G401.6 (cell line): ENCODE measurements at regions not wholly inside any gene's neighbourhood (a gene's known extent, or its start where the extent isn't known, plus 50 kb on each side); places are given as distances from the start of the nearest gene placed in this dataset.

ENCODE experiments used
- FAIRE-seq: peaks from 2 replicates; lab custom pipeline; 2012; peaks lifted over from hg19 to GRCh38; lab: Jason Lieb, UNC

DNA sequence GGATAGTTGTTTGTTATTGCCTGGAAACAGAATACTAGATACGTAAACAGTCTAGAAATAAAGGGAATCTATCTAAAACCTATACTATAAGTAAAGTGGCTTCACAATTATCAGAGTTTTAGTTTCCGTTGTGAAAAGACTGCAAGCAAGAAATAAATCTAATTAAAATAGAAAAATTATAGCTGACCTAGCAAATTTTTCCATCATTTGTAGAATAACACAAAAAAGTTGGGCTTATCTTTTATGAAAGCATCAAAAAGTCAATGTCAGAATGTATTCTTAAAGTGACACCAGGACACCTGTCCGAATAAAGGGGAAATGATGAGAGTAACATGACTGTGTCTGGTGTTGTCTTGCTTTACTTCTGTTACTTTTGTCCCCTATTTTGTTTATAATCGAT, 1248.9 kb upstream of the MIR17HG start:
- FAIRE-seq = no peak

DNA sequence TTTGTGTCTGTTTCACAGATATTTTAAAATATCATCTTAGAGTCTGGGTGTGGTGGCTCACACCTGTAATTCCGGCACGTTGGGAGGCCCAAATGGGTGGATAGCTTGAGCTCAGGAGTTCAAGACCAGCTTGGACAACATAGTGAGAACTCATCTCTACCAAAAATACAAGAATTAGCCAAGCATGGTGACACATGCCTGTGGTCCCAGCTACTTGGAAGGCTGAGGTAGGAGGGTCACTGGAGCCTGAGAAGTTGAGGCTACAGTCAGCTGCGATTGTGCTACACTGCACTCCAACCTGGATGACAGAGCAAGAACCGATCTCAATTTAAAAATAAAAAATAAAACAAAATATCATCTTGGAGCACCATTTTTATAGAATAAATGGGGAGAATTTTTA, 1247.6 kb upstream of the MIR17HG start:
- no peak for FAIRE-seq

DNA sequence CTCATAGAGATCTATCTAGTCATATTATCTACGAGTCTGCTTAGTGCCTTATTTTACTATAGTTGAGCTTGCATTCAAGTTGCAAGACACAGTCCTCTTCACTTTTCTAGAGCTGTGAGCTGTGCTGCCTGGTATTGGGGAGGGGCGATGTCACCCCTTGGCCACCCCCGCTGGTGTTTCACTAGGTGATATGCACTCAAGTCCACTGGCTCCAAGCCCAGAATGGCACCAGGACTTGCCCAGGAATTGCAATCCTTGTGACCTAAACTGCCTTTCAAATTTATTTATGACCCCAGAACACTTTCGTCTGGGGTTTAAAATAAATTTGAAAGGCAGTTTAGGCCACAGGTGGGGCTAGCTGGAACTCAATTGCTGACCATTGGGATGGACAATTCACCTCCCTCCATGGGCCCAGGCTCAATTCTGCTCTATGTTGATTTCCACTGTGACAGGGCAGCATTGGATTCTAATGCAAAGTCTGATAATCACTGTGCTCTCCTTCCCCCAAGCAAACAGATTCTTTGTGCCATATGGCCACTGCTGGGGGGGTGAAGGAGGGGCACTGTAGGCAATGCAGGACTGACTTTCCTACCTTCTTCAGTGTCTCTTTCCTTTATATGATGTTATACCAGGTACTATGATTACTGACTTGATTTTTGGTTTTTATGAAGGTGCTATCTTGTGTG, 1244.2 kb upstream of the MIR17HG start:
- FAIRE-seq = no peak

DNA sequence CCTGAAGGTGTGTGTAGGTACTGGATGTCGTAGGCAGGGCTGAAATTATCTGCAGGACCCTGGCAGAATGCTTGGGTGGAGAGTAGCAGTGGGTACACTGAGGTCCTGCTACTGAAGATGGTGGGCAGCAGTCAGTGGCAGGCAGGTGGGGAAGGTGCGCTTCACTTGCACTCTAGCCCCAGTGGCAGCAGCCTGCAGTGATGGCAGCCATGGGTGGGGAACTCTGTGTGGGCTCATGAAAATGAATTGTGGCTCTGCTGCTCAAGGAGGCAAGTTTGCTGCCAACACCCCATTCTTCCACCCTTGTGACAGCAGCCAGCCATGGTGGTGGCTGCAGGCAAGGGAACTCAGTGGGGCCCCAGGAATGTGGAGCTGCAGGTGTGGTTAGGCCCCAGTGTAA, 1242.7 kb upstream of the MIR17HG start:
- FAIRE-seq = no peak

DNA sequence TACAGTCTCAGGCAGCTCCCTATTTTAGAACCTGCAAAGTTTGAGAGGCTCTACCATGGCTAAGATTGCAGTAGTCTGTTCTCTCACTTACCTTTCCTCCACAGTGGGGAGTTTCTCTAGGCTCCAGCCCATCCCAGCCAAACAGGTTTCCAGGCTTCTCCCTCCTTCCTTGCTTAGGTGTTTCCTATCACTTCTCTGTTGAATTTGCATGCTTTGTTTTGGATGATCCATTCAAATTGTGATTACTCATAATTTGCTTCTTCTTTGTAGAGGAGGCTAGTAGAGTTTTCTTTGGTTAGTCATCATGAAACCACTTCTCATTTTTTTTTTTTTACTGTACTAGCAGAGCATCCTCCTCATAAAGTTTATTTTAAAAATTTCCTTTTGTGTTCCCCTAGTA, 1242.2 kb upstream of the MIR17HG start:
- FAIRE-seq = no peak

DNA sequence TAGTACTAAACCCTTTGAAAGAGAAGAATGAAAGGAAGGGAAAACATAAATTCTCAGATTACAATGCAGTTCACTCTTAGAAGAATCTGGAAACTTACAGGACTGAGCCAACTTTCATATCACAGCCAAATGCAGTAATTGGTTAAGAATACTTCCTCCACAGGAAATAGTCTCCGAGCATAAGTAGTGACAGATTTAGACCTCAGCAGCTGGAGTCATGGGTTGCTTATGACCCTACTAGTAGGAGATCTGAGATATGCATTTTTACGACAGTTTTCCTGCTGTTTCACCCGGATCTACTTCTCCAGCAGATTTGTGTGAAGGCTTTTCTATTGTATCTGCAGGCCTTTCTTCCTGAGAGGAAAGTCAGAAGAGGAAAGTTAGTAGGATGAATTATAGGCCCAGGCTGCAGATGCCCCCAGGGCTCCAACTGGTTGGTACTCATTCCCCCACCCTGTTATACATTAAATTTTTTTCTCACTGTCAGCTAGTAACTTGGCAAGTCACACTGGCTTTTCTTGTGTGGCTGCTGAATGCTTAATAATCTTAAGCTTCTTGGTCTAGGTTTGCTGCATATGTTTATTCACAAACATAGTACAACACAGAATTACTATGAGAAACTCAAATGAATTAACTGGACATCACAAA, 1241.5 kb upstream of the MIR17HG start:
- FAIRE-seq = no peak

DNA sequence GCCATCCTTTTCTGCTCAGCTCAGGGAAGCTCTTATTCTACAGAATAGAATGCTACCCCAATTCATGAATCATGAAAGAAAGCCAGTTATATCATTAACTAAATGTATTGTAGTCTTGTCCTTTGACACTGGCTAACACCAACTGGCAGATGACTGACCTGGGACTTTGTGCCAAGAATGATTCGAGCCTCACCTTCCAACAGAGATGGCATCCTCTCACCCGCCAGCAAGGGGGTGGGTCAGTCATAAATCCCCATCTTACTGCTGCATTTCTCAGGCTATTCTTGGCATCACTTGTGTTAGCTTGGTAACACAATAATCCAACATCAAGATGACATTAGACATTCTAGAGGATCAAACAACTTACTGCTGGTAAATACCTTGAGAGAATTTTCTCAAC, 1239.8 kb upstream of the MIR17HG start:
- FAIRE-seq = no peak

DNA sequence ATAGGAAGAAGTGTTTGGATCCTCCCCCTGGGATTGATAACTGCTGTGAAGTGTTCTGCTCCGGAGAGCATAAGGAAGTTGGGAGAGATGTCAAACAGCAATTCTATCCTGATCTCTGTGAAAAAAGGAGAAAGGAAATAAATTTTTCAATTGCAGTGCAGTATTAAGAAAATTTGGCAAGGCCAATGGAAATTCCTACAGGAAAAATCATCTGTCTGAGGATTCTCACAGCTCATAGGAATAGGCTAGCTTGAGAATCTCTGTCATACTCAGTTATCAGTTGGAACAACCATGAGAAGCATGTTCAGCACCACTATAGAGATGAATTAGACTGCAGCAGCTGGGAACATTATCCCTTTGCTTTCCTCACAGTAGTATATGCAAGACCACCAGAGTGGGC, 1238.9 kb upstream of the MIR17HG start:
- FAIRE-seq = no peak

DNA sequence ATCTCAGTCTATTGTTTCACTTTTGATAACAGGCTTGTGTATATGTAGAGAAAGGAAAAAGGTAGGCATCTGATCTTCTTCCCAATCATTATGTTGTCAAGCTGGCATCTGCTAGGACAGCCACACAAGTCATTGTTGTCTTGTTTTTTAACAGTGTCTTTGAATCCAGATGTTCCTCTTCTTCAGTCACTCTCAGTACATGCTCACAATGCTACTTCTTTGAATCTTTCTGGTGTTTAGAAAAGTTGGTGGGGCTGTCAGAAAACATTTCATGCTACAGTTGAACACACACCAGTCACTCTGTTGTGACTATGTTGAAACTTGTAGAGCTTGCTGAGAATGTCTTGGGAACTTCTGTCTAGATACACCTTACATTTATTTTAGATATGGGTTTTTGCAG, 1231.4 kb upstream of the MIR17HG start:
- FAIRE-seq = no peak

DNA sequence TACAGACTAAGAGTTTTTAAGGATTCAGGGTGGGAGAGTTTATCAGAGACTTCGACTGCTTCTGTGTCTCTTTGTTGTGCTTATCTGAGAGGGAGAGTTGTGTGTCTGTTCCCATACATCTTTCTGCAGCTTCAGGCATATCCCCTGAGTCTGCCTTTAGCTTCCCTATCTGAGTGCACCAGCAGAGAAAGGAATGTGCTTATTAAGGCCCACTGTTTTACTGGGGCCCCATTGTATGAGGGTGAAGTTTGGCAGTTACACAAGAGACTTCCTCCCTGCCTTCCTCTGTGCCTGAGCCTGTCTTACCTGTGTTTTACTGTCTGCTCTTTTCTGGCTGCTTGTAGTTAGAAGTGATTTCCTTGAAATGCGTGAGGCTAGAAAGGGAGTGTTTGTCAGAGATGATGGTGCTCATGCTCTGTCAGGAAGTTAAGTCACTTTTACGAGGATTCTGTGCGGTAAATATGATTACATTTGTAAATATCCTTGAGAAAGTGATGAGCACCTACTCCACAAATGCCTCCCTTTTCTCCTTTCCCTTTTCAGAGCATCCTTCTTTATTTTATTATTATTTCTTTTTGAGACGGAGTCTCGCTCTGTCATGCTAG, 1228.9 kb upstream of the MIR17HG start:
- no peak for FAIRE-seq

DNA sequence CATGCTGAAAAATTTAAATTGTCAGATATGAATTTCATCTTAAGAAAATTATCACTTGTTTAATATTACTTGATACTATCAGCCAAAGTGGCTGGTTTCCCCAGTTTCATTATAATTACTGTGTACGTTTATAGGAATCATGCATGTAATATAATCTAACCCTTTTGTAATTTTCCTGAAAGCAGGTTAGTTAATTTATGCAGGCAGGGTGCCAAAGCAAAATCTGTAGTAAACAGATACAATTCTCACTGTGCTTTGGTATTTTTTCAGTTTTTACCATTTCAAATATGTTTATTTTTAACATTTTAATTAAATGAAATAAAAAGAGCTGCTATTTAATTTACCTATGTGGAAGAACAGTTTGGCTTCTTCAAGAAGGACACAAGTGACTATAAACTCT, 1227.5 kb upstream of the MIR17HG start:
- no peak for FAIRE-seq

DNA sequence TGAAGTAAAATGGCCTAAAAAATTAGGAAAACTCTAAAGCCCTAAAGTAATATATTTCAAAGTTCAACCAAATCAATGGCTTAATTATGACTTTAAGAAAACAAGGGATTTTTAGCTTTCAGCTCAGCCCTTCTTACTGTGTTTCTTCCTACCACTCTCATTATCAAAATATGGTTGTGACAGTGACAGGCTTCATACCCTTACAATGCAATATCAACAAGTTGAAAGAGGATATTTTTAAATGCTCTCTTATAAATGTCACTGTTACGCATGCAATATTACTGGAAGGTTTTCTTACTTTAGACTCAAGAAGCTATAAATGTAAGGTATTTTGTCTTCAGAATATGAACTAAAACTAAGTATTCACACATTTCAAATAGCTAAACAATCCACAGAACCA, 1225.7 kb upstream of the MIR17HG start:
- no peak for FAIRE-seq

DNA sequence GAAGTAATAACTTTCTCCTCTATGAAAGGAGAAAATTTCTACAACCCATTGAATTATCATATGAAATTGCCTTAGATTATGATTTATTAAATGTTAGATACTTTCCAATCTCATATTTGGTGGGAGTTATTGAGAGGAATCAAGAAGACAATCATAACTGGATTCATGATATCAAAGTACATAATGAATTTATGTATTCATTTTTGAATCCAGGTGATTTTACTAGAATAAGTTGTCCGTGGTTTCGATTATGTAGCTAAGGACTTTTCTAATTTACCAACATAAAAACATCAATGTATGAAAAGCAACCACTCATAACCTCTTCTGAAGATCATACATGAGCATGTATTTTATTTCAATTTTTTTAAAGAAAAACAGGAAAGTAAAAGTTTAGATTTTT, 1225.0 kb upstream of the MIR17HG start:
- FAIRE-seq = no peak

DNA sequence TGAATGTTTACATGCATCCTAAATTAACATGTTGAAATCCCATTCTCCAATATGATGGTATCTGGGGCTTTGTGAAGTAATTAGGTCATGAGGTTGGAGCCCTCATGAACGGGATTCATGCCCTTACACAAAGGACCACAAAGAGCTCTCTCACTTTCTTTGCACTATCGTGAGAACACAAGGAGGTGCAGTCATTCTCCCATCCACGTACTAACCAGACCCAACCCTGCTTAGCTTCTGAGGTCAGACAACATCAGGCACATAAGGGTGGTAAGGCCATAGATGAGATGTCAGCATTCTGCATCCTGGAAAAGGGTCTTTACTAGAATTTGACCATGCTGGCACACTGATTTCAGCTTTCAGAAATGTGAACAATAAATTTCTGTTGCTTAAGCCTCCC, 1211.9 kb upstream of the MIR17HG start:
- no peak for FAIRE-seq

DNA sequence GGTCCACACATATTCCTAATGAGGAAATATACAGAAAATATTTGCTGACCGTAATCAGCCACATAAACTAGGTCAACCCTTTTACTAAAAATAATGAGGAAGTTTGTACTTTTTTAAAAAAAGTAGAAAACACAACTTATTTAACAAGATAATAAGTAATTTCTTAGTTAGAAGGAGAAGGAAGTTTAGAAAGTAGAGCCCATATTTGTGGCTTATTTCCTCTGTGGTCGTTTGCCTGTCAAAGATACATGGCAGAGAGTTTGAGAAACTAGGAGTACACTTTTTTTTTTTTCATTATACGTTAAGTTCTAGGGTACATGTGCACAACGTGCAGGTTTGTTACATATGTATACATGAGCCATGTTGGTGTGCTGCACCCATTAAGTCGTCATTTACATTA, 1205.2 kb upstream of the MIR17HG start:
- FAIRE-seq = no peak

DNA sequence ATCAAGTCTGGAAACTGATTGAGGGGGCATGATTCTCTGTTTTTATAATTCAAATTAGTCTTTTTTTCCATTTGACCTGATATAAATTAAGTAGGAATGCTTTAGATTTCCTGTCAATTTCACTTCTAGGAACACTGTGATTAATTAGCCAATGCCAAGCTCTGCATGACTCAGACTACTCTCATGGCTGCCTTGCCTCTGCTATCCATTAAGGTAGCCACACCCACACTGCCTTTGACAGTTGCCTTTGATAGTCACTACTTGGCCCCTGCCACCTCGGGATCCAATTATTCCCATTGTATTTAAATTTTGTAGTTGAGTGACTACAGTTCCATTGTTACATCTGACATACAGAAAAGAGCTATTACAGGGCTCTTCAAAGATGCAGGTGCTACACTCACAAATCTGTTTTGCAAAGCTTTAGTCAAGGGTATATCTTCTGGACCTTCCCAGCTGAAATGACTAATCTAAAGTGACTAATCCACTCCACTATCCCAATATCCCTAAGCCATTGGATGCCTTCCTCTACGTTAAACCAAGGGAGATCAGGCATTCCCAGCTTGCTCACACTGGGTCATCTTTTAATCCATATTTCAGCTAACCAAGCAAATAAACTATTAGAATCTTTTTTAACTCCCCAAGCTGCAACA, 1193.1 kb upstream of the MIR17HG start:
- FAIRE-seq = no peak

DNA sequence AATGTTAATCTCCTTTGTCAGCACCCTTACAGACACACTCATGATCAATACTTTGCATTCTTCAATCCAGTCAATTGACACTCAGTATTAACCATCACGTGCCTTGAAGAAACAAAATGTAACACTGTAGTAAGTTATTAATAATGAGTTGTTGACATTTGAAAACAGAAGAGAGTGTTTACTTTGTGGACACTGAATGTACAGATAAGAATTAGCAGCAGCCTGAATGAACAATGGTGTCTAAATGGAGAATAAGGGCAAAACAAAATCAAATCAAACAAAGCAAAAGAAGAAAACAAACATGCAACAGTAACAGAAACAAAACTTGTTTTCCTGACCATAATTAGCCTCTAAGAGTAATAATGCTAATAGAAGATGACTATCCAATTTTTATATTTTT, 1191.1 kb upstream of the MIR17HG start:
- no peak for FAIRE-seq

DNA sequence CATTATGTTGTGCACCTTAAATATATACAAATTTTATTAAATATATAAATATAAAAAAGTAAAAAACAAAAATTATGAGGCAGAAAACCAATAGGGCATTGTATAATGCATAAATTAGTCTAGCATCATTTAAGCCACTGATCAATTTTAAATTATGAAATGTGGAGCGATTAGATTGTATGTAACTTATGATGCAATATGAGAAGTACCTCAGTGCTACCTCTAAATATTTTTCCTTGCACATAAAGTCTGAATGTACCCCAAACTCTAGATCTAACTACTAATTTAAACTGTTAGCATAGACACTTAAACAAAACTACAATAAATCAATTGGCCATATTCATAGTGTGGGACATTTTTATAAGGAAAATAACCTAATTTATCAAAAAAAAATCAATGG, 1178.5 kb upstream of the MIR17HG start:
- FAIRE-seq = peak; percentile 3

DNA sequence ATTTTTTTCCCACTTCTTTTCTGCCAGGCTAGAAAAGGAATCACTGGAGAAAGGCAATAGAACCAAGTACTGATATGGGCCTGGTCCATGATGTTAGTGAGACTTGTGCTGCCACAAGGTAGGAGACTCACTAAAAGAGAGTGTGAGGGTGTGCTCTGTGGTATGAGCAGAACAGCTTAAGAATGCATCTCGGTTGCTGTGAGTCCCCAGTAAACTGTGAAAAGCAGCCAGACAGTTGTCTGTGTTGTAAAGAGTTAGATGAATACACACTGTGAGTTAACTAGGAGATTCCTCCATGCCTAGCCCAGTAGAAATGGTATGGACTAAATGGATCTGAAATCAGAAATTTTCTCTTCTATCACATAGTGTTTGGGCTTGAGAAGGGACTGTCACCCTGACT, 1177.3 kb upstream of the MIR17HG start:
- no peak for FAIRE-seq

DNA sequence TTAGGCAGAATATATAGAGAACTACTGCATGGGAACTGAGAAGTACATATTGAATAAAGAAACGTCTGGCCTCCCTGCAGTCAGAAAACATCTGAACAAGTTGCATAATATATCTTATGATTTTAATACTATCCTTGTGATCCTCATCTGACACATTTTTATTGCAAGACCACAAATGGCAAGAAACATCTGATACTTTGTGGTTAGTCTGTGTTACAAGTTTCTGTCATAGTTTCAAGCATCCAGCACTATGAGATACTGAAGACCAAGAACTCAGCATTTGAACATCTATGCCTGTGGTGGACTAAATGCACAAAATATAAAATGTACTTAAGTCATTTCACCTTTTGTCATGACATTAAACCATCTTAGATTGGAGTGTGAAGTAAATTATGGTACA, 1175.8 kb upstream of the MIR17HG start:
- no peak for FAIRE-seq

DNA sequence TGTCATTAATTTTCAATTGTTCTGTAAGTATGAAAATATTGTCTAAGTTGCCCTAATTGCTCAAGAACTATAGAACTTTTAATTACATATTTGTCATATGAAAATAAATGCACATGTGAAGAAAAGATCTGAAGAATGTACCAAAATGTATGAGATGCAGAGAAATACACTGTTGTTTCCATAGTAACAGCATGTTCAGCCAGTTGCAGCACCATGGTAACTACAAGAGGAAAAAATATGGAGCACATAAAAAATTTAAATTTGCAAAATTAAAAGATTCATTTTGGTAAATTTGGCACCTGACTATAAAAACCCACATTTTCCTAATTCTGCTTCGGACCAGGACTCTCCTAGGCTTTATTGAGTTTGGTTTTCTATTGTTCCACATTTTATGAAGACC, 1170.0 kb upstream of the MIR17HG start:
- FAIRE-seq = no peak

DNA sequence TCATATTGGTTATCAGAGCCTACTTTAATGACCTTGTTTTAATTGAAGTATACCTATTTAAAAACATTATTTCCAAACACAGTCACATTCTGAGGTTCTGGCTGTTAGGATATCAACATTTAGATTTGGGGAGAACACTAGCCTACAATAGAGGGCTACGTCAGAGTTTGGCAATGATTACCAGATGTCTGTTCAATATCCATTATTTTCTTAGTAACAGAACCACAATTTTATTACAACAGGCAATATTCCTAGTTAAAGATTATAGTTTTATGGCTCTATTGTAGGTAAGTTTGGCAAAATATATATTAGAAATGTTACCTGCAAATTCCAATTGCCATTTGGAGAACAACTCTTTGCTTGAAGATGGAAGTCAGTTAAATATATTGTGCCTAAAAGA, 1163.1 kb upstream of the MIR17HG start:
- no peak for FAIRE-seq

DNA sequence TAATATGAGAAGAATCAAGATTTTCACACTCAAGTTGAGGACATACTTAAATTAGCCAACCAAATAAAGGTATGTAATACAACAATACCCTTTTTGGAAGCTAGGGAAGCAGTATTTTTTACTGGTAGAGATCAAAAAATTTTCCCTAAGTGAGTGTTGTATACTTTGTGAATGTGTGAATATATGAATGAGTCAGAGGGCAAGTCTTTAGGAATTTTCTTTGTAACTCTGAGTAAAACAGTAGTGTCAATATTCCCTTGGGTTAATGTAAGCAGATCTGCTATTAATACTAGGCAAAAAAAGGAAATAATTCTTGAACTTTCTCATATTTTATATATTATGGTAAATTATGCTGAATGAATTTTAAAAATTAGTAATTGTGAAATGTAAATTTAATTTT, 1161.8 kb upstream of the MIR17HG start:
- FAIRE-seq = no peak
